ENCODE measurements at regions not wholly inside any gene's neighbourhood (a gene's known extent, or its start where the extent isn't known, plus 50 kb on each side); places are given as distances from the start of the nearest gene placed in this dataset.

DNA sequence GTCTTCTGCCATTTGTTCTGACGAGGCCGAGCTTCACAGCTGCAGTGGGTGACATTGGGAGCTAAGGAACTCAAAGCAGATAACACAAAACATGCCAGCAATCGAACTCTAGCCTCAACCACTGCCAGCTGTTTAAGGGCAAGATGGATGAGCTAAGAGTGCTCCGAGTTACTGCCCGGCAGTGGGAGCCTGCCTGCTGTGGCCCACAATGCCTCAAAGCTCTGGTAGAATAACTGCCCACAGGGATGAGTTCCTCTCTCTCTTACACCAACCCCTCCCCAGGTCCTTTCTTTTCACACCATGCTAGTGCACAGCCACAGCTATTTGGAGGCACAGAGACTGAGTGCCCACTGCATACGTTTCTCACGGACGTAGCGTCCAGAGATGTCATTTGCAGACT is 330.5 kb downstream of the FGF9 start:
- DNase-seq (ENCODE audit: low read depth, low spot score), result no peak

DNA sequence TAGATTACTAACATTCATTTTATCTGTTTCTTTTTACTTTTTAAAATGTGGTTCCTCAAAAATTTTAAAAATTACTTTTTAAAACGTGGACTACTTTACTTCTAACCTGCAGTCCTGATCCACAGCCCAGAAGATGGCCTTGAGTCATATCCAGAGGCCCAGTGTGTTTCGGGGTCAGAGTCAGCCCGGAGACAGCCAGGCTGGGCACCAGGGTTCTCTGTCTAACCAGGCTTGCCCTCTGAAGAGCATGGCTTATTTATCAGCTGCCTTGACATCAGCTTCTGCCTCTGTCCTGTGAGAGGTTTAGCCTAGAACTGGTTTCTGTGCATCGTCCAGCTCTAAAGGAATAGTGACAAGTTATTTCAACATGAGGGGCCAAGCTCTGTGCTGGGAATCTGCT is 332.0 kb downstream of the FGF9 start:
- DNase-seq (ENCODE audit: low read depth, low spot score), result no peak

DNA sequence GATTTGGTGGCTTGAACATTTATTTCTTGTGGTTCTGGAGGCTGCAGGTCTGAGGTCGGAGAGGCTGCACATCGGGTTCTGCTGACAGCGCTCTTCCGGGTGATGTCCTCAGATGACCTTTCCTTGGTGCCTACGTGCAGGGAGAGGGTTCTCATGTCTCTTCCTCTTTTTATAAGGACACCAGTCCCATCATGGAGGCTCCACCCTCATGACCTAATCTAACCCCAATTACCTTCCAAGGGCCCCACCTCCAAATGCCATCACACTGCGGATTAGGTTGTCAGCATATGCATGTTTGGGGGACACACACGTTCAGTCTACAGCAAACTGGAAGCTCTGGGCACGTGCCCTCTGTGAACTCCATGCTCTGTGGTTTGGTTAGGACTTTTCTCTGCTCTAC is 338.6 kb downstream of the FGF9 start:
- DNase-seq (ENCODE audit: low read depth, low spot score), result no peak

DNA sequence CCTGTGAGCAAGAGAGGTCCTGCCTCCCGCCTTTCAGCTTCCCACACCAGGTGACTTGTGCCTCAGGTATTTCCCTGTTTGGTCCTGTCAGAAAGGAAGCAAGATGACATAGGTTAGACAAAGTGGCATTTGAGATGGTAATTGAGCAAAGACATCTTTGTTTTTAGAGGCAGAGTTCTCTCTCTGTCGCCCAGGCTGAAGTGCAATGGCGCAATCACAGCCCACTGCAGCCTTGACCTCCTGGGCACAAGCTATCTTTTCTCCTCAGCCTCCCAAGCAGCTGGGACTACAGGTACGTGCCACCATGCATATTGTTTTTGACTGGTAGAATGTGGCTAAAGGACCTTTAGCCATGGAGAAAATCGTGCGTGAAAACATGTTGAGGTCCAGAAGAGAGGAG is 339.1 kb downstream of the FGF9 start:
- no peak for DNase-seq (ENCODE audit: low read depth, low spot score)

DNA sequence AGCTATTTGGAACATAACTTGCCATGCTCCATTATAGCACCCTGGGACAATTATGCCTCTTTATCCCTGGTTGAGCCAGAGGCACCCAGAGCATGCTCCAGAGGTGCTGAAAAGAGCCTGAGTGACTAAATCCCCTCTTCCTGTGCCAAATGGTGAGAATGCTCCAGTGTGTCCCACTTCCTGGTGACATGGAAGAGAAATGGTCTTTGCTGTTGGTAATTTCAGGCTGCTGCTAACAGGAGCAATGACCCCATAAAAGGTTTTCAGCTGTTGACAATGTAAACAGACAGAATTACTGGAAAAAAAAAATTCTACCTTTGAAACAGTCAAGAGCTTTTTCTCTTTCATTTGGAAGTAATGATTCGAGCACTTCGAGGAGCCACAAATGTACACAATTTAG is 341.8 kb downstream of the FGF9 start:
- DNase-seq (ENCODE audit: low read depth, low spot score), result no peak

DNA sequence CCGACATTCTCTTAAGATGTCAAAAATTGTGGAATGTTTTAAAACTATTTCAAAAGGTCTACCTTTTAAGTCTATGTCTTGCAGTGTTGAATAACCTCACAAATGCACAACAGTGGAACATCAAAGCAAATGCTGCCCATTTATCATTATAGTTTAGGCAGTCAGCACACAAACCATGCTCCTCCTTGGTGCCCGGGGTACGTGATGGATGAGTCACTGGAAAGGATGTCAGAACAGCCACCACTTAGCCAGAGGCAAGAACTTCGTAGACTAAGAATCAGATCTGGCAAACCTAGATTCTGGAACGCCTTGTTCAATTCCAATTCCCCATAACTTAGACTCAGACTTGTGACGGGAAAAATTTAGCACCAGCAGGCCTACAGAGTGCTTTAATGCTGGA is 343.6 kb downstream of the FGF9 start:
- no peak for DNase-seq (ENCODE audit: low read depth, low spot score)

DNA sequence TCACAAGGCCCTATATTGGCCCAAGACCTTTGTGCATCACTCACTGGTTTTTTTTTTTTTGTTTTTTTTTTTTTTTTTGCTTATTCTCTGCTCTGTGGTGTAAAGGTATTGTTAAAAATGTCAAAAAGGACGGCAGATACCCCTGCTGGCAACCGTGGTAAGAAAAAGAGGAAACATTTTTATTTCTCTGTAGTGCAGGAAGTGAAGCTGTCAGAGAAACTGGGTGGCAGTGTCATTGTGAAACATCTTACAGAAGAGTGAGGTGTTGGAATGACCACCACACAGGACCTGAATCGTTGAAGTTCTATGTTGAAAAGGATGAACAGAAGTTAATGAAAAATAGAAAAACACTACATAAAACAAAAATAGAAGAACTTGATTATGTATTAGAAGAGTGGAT is 346.4 kb downstream of the FGF9 start:
- DNase-seq (ENCODE audit: low read depth, low spot score), result no peak

DNA sequence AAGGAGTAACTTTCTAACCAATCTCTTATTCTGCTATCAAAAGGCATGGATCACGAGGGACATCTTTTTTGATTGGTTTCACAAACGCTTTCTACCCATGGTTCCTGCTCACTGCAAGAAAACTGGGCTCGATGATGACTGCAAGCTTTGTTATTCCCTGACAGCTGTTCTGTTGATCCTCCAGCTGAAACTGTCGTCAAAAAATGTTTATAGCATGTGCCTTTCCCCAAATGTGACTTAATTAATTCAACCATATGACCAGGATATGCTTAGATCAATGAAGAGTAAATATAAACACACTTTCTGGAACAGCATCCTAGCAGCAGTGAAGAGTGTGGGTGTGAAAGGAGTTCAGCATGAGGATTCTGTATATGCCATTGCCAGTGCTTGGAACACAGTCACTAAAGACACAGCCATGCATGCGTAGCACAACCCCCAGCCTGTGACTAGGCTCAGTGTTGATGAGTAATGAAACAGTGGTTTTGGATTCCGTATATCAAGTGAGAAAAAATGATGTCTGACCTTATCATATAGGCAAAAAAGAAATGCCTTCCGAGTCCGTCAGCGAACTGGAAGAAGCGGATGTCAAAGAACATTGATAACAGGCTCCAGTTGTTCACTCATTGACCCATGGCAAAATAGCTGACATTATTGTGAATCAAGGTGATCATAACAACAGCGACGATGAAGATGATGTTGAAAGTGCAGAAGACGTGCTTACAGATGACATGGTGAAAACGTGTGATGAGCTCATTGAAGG is 347.4 kb downstream of the FGF9 start:
- no peak for DNase-seq (ENCODE audit: low read depth, low spot score)

DNA sequence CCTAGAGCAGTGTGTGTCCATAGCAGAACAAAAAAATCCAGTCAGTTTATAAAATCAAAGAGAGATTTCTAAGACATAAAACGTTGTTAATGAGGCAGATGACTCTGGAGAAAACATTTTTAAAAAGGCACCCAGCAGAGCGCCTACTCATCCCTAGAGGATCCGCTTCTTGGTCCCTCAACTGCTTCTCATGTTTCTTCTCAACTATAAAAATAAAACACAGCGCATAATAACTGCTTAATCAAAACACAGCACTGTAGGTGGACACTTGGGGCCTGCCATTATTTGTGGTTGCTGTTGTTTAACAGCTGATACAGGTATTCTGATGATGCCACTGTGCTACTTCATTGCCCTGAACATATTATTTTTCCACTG is 347.9 kb downstream of the FGF9 start:
- DNase-seq (ENCODE audit: low read depth, low spot score), result no peak

DNA sequence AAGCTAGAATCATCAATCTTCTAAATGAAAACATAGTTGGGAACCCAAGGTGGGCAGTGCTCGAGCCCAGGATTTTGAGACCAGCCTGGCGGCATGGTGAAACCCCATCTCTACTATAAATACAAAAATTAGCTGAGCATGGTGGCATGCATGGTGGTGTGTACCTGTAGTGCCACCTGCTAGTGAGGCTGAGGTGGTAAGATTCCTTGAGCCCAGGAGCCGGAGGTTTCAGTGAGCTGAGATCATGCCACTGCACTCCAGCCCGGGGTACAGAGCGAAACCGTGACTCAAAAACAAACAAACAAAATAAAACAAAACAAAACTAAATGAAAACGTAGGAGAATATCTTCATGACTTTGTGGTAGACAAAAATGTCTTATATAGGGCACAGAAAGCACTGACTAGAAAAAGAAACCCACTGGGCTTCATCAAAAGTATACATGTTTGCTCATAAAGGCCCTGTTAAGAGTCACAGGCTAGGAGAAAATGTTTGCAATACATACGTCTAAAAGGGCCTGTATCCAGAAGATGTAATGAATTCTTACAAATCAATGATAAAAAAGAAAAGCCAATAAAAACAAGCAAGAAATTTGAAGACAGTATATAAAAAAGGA is 353.6 kb downstream of the FGF9 start:
- DNase-seq (ENCODE audit: low read depth, low spot score), result no peak

DNA sequence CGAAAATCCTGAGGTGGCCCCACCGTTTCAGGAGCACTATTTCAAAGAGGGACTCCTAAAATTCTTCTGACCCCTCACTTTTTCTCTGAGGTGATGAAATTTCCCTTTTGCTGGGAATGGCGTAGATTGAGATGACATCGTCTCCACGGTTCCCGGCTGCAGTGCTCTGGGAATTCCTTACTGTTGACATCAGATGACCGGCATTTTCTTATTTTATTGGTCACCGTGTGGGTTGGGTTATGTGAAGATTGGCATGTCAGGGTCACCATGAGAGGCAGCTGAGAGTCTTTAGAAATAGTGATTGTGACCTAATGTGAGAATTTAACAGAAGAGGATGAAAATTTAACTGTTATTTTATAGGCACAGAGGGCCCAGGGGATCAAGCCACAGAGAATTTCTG is 356.7 kb downstream of the FGF9 start:
- DNase-seq (ENCODE audit: low read depth, low spot score), result no peak

DNA sequence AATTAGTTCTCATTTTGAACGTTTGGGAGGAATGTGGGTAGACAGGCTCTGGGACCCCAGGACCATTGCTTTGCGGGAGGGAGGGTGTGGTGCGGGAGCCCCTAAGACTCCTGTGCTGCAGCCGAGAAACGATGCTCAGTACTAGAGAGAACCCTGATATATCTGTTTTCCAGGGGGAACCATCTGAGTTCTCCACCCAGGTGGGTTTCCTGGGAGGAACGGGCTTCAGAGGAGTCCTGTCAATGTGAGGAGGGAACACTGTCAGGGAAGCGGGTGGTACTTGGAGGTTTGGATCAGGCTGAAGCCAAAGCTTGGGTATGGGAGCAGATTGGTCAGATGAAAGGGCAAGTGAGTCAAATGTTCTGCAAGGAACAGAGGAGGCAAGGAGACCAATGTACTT is 358.0 kb downstream of the FGF9 start:
- no peak for DNase-seq (ENCODE audit: low read depth, low spot score)

DNA sequence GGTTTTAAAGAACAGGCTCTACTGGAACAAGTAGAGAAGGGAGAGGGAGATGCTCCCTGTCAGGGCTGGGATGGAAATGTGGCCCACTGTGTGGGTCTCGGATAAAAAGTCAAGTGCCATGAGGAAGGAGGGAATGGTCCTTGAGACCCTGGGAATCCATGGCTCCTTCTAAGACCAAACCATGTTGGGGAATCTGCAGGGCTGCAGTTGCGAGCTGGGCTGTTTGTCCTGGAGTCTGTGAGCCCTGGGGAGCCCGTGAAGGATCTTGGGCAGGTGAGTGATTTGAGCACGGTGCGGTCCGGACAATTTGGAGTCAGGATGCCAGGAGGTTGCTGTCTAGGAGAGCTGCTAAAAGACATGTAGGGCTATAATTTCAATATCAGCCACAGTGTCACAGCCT is 359.4 kb downstream of the FGF9 start:
- DNase-seq (ENCODE audit: low read depth, low spot score), result no peak

DNA sequence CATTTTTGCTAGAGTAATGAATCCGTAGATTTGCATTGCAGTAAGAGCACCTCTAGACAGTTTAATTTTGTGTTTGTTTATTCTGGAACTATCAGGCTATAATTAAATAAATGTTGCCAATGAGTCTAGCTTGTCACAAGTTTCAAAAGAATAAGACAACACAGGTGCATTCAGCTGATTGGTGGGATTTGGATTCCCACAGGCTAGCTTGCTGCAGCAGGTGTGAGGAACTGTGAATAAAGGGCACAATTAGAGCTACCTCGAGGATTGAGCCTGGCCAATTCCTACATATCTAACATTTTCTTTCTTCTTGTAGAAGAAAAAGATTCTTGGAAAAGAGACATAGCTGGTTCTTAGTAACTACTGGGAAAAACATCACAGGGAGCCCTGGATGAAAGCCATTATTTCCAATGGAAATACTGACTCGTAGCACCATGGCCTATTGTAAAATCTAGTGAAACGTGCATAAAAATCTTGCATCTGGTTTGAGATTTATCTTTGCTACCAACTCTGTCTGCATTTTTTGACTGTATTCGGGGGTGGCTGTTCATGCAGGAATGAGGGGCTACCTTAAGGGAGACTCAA is 360.9 kb downstream of the FGF9 start:
- DNase-seq (ENCODE audit: low read depth, low spot score), result no peak

DNA sequence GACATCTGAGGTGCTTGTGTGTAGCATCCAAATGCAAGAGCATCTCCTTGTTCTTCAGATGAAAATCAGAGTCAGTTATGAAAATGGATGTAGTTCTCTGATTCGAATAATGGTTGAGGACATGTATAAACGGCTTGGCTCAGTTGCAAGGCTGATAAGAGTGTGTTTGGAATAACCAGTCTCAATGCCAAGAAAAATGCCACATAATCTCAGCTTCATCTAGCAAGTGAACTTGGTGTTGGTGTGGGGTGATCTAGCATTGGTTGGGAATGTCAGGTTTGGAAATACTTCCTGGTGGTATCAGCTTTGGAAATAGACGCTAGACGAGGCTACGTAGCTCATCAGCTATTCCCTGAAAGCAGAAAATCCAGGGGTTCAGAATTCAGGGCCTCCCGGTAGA is 362.0 kb downstream of the FGF9 start:
- DNase-seq (ENCODE audit: low read depth, low spot score), result no peak

DNA sequence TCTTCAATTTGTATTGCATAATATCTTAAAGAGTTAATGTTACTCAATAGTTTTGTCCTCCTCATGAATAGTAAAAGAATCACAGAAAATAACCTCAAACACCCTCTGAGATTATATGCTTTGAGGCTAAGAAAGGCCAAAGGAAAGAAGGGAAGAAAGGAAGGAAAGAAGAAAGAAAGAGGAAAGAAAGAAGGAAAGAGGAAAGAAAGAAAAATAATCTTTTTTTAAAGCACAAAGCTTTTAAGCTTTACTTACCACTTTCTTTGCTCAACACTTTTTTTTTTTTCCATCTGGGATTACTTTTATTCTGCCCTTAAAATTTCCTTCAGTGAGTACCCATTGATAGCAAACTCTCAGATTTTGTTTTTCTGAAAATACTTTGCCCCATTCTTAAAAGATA is 369.1 kb downstream of the FGF9 start:
- DNase-seq (ENCODE audit: low read depth, low spot score), result no peak

DNA sequence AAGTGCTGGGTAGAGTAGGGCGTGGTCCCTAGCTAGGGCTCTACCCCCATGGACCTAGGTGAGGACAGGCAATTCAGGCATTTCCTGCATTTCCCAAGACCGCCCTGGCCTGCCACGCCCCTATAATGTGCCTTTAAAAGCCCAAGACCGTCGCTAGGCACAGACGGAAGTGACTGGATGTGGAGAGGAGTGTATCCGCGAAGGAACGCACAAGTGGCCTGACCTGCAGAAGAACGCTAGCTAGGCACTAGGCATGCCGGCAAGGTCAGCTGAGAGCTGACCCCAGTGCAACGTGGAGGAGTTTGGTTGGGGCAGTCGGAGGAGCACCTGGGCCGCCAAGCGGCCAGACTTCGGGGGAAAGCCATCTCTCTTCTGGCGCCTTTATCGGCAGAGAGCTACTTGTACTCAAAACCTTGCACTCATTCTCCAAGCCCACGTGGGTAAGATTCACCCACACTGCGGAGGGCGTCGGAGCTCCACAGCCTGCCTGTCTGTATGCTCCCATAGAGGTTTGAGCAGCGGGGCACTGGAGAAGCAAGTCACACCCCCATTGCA is 370.0 kb downstream of the FGF9 start:
- DNase-seq (ENCODE audit: low read depth, low spot score), result no peak

DNA sequence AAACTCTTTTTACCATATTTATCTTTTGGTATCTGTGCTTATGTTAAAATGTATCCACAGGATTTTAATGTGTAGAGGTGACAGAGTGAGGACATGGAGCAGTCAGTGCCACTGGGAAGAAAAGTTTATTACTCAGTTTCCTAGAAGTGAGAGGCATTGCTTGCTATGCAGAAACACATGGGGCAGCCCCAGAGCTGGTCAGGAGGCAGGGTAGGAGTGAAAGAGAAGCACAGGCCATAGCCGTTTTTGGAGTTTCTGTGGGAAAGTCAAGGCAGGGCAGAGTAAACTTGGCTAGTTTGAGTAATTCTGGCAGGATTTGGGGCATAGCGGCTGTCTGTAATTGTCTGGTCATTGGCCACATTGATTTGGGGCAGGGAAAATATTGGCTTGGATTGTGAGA is 370.9 kb downstream of the FGF9 start:
- DNase-seq (ENCODE audit: low read depth, low spot score), result no peak

DNA sequence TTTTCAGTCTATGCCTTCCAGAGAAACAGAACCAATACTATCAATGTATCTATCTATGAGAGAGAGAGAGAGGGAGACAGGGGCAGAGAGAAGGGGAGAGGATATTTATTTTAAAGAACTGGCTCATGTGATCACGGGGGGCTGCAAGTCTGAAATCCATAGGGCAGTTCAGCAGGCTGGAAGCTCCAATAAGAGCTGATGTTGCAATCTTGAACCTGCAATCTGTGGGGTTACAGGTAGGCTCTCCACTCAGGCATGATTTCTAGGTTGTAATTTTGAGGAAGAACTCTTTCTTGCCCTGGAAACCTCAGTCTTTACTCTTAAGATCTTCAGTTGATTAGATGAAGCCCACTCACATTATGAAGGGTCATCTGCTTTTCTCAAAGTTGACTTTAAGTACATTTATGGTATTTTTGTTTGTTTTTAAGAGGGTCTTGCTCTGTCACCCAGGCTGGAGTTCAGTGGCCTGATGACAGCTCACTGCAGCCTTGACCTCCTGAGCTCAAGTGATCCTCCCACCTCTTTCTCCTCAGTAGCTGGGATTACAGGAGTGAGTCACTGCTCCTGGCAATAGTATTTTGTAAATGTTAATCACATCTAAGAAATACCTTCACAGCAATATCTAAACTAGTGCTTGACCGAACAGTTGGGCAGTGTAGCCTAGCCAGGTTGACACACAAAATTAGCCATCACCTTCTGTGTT is 376.4 kb downstream of the FGF9 start:
- DNase-seq (ENCODE audit: low read depth, low spot score), result no peak

DNA sequence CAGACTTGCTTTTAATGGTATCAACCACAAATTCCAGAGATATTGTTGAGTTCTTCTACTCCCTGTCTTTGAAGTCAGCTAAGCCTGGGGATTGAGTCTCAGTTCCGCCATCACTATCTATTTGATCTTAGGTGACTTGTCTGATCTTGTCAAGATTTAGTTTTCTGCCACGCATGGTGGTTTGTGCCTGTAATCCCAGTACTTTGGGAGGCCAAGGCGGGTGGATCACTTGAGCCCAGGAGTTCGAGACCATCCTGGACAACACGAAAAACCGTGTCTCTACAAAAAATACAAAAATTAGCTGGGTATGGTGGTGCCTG is 376.9 kb downstream of the FGF9 start:
- no peak for DNase-seq (ENCODE audit: low read depth, low spot score)

DNA sequence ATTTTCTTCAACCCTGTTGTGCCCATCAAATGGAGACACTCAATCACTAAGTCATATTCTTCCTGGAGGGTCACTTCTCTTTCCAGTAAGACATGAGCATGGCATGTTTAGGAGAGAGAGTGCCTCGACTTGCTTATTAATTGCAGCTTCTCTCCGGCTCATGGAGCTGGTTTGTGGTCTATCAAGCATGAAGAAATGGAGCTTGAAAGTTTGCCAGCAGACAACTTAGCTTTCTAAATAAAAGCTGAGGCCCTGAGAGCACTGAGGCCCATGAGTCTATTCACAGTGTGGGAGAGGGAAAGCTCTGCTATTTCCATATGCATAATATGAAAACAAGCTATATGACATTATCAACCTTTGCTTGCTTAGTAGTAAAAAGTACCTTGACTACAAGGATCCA is 378.5 kb downstream of the FGF9 start:
- no peak for DNase-seq (ENCODE audit: low read depth, low spot score)

DNA sequence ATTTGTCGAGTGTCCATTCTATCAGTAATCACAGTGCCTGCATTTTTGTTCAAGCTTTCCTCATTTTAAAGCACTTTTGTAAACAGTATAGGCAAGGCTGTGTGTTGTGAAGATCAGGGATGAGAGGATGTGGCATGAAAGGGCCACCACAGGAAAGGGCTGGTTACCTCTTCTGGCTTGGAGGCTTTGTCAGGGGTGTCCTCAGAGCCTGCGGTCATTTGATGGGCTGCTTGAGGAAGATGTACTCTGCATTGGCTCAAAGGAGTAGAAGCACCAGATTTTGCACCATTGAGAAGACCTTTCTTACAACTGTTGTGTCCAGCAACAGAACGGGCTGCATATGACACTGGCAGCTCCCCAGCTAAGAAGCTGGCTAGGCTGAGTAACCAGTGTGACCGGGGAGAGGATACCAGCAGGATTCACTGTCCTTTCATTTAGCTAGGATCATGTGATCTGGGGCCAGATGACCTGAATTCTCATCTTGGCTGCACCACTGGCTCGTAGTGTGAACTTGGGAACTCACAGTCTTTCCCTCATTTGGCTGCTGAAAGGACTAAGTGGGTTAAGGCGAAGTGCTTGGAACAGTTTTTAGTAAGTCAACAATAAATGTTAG is 380.2 kb downstream of the FGF9 start:
- no peak for DNase-seq (ENCODE audit: low read depth, low spot score)

All from pulmonary artery endothelial cell (primary cell).